Activated T-cell treated with anti-CD3 and anti-CD28 coated beads, Interleukin-2, amount 50 U/mL, for 4 hours (primary cell): ENCODE measurements at regions not wholly inside any gene's neighbourhood (a gene's known extent, or its start where the extent isn't known, plus 50 kb on each side); places are given as distances from the start of the nearest gene placed in this dataset.
A peak's percentile ranks its signal among the peaks of the same experiment; 100 is the strongest.
"Not testable (repeated sequence)": the region's sequence is repeated elsewhere in the genome, so short reads cannot be mapped to it uniquely, and the experiment has no call there.

Experiments used
- ATAC-seq, 2 donors: fragments of 200-7000 bp; cut with Tn5 transposase; one replicate each; pipeline ENCODE4 v1.10.0; 2021
- DNase-seq: peaks from one replicate; pipeline ENCODE4 v3.0.0-alpha.2; 2020
- H3K27me3 Mint-ChIP-seq: one replicate; pipeline ENCODE4 v1.8.0; 2021; ENCODE audit warnings: low read depth, mixed read lengths
- H3K36me3 Mint-ChIP-seq: one replicate; pipeline ENCODE4 v1.8.0; 2022; ENCODE audit warnings: mixed read lengths; ENCODE audit not compliant: insufficient read depth
- H3K4me1 Mint-ChIP-seq: one replicate; pipeline ENCODE4 v1.8.0; 2021; ENCODE audit warnings: low read depth, mixed read lengths
- H3K4me3 Mint-ChIP-seq: one replicate; pipeline ENCODE4 v1.8.0; 2021; ENCODE audit warnings: mild to moderate bottlenecking, moderate library complexity, mixed read lengths
- H3K9me3 Mint-ChIP-seq: one replicate; pipeline ENCODE4 v1.8.0; 2021; ENCODE audit warnings: mixed read lengths

- not testable (repeated sequence) for H3K27me3 Mint-ChIP-seq, H3K4me1 Mint-ChIP-seq, H3K9me3 Mint-ChIP-seq, H3K4me3 Mint-ChIP-seq, ATAC-seq, DNase-seq, H3K36me3 Mint-ChIP-seq
Observed at GRCh38 chr21:34233741-34234140, 130.1 kb upstream of the KCNE2 start.

- Mint-ChIP-seq H3K4me3 (no peak overlapping the region), H3K36me3 (no peaks in the 10 kb centered on the region), H3K4me1 (no peaks in the 10 kb centered on the region), H3K9me3 (no peaks in the 10 kb centered on the region), H3K27me3 (peaks cover 1% of the 10 kb centered on the region)
- ATAC-seq (no peak), DNase-seq (no peak)
Observed at GRCh38 chr21:34235514-34235913, 128.3 kb upstream of the KCNE2 start.

GRCh38 chr21:34242973-34243372 is 120.8 kb upstream of the KCNE2 start:
- Mint-ChIP-seq H3K27me3 (no peaks in the 10 kb centered on the region), H3K4me1 (no peaks in the 10 kb centered on the region), H3K4me3 (no peak overlapping the region), H3K36me3 (no peaks in the 10 kb centered on the region), H3K9me3 (peaks cover 5% of the 10 kb centered on the region)
- ATAC-seq, result no peak
- DNase-seq, result no peak

DNA sequence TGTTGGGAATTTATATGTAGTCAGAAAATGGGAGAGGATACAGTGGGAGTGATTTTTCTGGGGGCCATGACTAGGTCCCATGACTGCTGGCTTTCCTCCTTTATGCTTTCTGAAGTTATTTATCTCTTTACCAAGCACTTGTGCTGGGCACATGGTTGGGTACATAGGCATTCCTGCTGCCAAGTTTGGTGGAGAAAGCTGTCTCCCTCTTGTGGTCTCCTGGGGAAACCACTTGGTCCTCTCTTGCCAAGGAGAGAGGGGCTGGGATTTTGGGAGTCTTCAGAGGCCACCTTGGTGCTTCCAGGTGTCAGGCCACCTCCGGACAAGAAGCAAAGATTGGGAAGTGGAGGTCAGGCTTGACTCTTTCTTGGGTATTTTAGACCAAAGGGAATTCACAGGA is 120.2 kb upstream of the KCNE2 start:
- peak; percentile 10 for DNase-seq
- no peaks in the 10 kb centered on the region for H3K27me3 Mint-ChIP-seq
- H3K36me3 Mint-ChIP-seq, result no peaks in the 10 kb centered on the region
- H3K9me3 Mint-ChIP-seq, result peaks cover 5% of the 10 kb centered on the region
- no peak overlapping the region for H3K4me3 Mint-ChIP-seq
- ATAC-seq, result peak in 1 of 2 donors; percentile 23
- no peaks in the 10 kb centered on the region for H3K4me1 Mint-ChIP-seq

GRCh38 chr21:34252751-34253150 is 111.1 kb upstream of the KCNE2 start:
- ATAC-seq, result no peak
- Mint-ChIP-seq H3K4me1 (no peaks in the 10 kb centered on the region), H3K4me3 (no peak overlapping the region), H3K36me3 (no peaks in the 10 kb centered on the region), H3K9me3 (peaks cover 29% of the 10 kb centered on the region), H3K27me3 (peaks cover 7% of the 10 kb centered on the region)
- DNase-seq, result no peak

GRCh38 chr21:34255073-34255472 is 108.7 kb upstream of the KCNE2 start:
- Mint-ChIP-seq H3K9me3 (peaks cover 32% of the 10 kb centered on the region), H3K4me1 (no peaks in the 10 kb centered on the region), H3K4me3 (no peak overlapping the region), H3K27me3 (peaks cover 8% of the 10 kb centered on the region), H3K36me3 (no peaks in the 10 kb centered on the region)
- no peak for DNase-seq
- ATAC-seq, result no peak

DNA sequence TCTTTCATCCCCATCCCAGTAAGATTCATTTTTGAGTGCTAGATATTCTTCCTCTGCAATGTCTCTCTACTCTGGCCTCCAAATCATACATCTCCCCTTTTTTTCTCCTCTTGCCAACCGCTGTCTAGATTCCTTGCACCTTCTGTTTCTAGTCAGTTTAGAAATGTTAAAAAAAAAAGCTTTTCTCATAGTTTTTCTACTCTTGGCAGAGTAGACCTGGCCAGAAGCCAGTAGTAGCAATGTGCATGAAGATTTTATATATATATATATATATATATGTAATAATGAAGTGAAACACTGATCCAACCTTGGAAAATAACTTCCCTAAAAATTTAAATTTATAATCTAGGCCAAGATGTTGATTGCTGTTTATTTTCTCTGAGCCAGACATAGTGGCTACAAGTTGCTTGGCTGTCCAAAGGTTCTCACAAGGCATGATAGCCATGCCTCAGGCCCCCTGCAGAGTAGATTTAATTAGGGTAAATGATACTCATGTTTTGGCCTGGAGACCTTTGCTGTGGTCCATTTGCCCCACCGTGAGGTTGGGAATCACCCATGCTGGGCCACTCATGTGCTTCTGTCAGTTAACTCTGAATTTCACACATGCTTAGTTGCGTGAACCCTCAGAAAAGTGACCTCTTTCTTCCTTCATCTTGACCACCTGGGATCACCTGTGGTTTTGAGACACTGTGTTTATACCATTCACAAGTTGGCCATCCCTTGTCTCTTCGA is 103.4 kb upstream of the KCNE2 start:
- ATAC-seq (no peak), DNase-seq (no peak)
- H3K36me3 Mint-ChIP-seq, result peaks cover 8% of the 10 kb centered on the region
- H3K4me3 Mint-ChIP-seq, result no peak overlapping the region
- H3K4me1 Mint-ChIP-seq, result no peaks in the 10 kb centered on the region
- H3K27me3 Mint-ChIP-seq, result peaks cover 8% of the 10 kb centered on the region
- peaks cover 20% of the 10 kb centered on the region for H3K9me3 Mint-ChIP-seq

DNA sequence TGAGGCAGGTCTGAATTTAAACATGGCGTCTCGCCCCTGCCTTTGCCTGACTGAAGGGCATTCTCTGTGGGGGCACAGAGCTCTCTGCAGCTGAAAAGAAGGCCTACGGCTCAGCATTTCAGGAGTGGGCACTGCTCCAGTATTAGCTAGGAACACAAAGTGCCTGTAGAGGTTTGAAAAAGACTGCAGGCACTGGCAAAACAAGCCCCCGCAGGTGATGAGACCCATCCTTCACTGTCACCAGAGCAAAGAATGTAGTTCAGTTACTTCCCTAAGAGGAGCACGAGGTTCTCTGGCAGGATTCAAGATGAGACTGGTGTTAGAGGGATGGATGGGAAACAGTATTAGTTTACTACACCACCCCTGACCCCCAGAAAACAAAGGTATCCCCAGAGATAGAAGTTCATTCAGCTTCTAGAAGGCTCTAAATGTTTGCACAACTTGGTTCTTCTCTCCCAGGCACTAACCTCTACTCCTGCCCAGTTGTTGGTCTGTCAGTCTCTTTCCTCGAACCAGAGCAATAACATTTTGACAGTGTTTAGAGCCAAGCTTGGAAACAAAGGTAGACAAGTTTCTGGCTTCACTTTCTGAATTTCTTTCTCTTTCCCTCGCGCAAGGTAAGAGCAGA is 101.9 kb upstream of the KCNE2 start:
- Mint-ChIP-seq H3K4me3 (no peak overlapping the region), H3K4me1 (no peaks in the 10 kb centered on the region), H3K36me3 (peaks cover 8% of the 10 kb centered on the region), H3K9me3 (peaks cover 17% of the 10 kb centered on the region), H3K27me3 (peaks cover 6% of the 10 kb centered on the region)
- ATAC-seq (no peak), DNase-seq (no peak)

- ATAC-seq (no peak), DNase-seq (no peak)
- Mint-ChIP-seq H3K4me3 (no peak overlapping the region), H3K36me3 (peaks cover 8% of the 10 kb centered on the region), H3K9me3 (peaks cover 17% of the 10 kb centered on the region), H3K4me1 (no peaks in the 10 kb centered on the region), H3K27me3 (peaks cover 3% of the 10 kb centered on the region)
Observed at GRCh38 chr21:34262469-34262845, 101.3 kb upstream of the KCNE2 start.

- Mint-ChIP-seq H3K36me3 (peaks cover 8% of the 10 kb centered on the region), H3K9me3 (peaks cover 17% of the 10 kb centered on the region), H3K4me1 (no peaks in the 10 kb centered on the region), H3K4me3 (no peak overlapping the region), H3K27me3 (no peaks in the 10 kb centered on the region)
- DNase-seq (no peak), ATAC-seq (no peak)
Observed at GRCh38 chr21:34263629-34264028, 100.2 kb upstream of the KCNE2 start.

DNA sequence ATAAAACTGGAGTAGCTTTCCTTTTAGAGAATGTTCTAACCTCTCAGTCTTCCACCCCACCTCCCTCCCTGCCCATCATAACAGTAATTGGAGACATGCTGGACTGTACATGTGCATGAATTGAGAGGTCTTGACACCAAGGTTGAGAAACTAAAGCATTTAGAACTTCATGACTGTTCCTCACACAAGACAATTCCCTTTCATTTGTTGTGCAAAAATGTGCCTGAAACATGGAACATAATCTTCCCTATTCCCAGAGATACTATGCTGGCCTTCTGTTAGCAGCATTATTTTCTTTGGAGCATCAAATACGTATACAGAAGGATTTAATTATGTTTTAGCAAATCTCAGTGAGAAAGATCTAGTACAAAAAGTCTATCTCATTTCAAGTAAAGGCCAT is 97.5 kb upstream of the KCNE2 start:
- H3K36me3 Mint-ChIP-seq, result peaks cover 8% of the 10 kb centered on the region
- peaks cover 12% of the 10 kb centered on the region for H3K9me3 Mint-ChIP-seq
- H3K4me1 Mint-ChIP-seq, result no peaks in the 10 kb centered on the region
- H3K4me3 Mint-ChIP-seq, result no peak overlapping the region
- ATAC-seq (no peak), DNase-seq (no peak)
- H3K27me3 Mint-ChIP-seq, result no peaks in the 10 kb centered on the region

- Mint-ChIP-seq H3K4me1 (no peaks in the 10 kb centered on the region), H3K4me3 (no peak overlapping the region), H3K27me3 (no peaks in the 10 kb centered on the region), H3K9me3 (peaks cover 6% of the 10 kb centered on the region), H3K36me3 (peaks cover 2% of the 10 kb centered on the region)
- DNase-seq (no peak), ATAC-seq (no peak)
Observed at GRCh38 chr21:34268493-34268892, 95.3 kb upstream of the KCNE2 start.

DNA sequence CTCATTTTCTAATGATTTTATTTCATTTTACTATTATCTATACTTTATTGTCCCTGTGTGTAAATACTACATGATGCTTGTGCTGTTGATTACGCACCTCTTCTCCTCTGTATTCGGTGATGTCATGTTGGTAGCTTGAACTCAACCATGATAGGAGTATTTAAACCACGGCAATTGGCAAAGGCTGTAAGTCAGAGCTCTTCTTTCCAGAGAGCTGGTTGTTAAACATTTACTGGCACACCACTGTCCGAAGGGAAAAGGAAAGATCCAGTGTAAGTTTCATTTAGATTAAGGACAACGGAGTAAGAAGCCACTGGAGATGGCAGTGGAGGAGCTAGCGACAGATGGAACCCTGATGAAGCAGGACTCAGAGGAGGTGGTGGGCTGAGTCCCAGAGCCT is 93.4 kb upstream of the KCNE2 start:
- Mint-ChIP-seq H3K9me3 (no peaks in the 10 kb centered on the region), H3K4me1 (no peaks in the 10 kb centered on the region), H3K27me3 (no peaks in the 10 kb centered on the region), H3K36me3 (no peaks in the 10 kb centered on the region), H3K4me3 (no peak overlapping the region)
- DNase-seq, result no peak
- no peak for ATAC-seq

DNA sequence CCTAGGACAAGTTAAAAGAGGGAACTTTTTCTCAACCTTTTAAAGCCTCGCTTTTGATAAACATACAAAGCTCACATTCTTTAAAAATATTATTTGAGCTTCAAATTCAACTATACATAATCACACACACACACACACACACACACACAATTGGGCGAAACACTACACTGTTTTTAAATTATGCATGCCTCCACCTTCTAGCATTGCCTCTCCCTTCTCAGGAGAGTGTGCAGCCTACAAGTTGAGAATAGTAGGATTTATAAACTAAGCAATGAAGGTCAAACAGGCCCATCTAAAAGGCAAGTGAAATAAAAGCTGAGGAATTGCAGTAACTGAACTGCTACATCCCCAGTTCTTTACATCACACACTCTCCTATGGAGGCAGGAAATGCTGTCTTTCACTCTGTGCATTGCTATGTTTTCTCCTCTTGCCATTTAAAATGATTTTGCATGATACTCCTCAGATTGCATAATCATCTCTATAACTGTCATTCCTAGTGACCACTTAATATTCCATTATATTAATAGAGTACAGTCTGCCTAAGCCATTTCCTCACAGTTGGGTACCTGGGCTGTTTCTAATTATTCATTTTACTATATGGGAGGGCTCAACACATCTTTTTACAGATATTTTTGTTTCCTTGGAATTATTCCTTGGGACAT is 92.5 kb upstream of the KCNE2 start:
- Mint-ChIP-seq H3K9me3 (no peaks in the 10 kb centered on the region), H3K36me3 (no peaks in the 10 kb centered on the region), H3K4me1 (no peaks in the 10 kb centered on the region), H3K27me3 (no peaks in the 10 kb centered on the region), H3K4me3 (no peak overlapping the region)
- ATAC-seq, result no peak
- DNase-seq, result no peak

GRCh38 chr21:34272321-34272720 is 91.5 kb upstream of the KCNE2 start:
- no peaks in the 10 kb centered on the region for H3K36me3 Mint-ChIP-seq
- peaks cover 8% of the 10 kb centered on the region for H3K27me3 Mint-ChIP-seq
- DNase-seq (no peak), ATAC-seq (no peak)
- H3K4me3 Mint-ChIP-seq, result no peak overlapping the region
- no peaks in the 10 kb centered on the region for H3K9me3 Mint-ChIP-seq
- H3K4me1 Mint-ChIP-seq, result peaks cover 5% of the 10 kb centered on the region
